PC-9 (cell line): ENCODE measurements at regions not wholly inside any gene's neighbourhood (a gene's known extent, or its start where the extent isn't known, plus 50 kb on each side); places are given as distances from the start of the nearest gene placed in this dataset.

Experiments used
- BruUV-seq: library from RNA; stranded (reverse); fragments of 400-500 nt; replicated peaks from 2 replicates; lab custom pipeline; 2021; lab: Mats Ljungman, UMichigan
- CTCF ChIA-PET: fragments of 300-600 bp; sonication (Branson Sonifier 250); formaldehyde crosslinking; loops from one replicate; lab custom pipeline; 2022; ENCODE audit warnings: antibody characterized with exemption; lab: Charles Lee
- POLR2A ChIA-PET: fragments of 300-600 bp; sonication (Branson Sonifier 250); formaldehyde crosslinking; loops from one replicate; lab custom pipeline; 2022; ENCODE audit warnings: antibody characterized with exemption; ENCODE audit not compliant: unreplicated experiment; lab: Charles Lee
- DNase-seq, 2 experiments: peaks; one replicate each; pipeline versions ENCODE4 v3.0.0 to v3.0.0-alpha.2; 2015 to 2022; ENCODE audit warnings: mixed read lengths in 1 of 2
- H2AFZ ChIP-seq: fragments of 200-600 bp; sonication (generic); 2 replicates; pipeline ENCODE4 v1.8.1; 2017; ENCODE audit warnings: antibody characterized with exemption
- H3F3A ChIP-seq: fragments of 200-600 bp; sonication (generic); 2 replicates; pipeline ENCODE4 v1.8.1; 2017; ENCODE audit warnings: antibody characterized with exemption, mild to moderate bottlenecking, low read depth; ENCODE audit not compliant: insufficient read depth
- H3K27ac ChIP-seq: fragments of 200-600 bp; sonication (generic); 2 replicates; pipeline ENCODE4 v1.6.1; 2016; ENCODE audit warnings: mixed run types
- H3K27me3 ChIP-seq: fragments of 200-600 bp; sonication (generic); 2 replicates; pipeline ENCODE4 v1.6.1; 2016; ENCODE audit warnings: low read depth, mixed run types; ENCODE audit not compliant: insufficient read depth
- H3K36me3 ChIP-seq: fragments of 200-600 bp; sonication (generic); 2 replicates; pipeline ENCODE4 v1.6.1; 2016; ENCODE audit warnings: low read depth, mixed run types
- H3K4me1 ChIP-seq: fragments of 200-600 bp; sonication (generic); replicated peaks from 2 replicates; pipeline ENCODE4 v1.6.1; 2016; ENCODE audit warnings: mixed run types; ENCODE audit not compliant: insufficient read depth
- H3K4me2 ChIP-seq: fragments of 200-600 bp; sonication (generic); 2 replicates; pipeline ENCODE4 v1.6.1; 2017; ENCODE audit warnings: mixed run types
- H3K4me3 ChIP-seq: fragments of 200-600 bp; sonication (generic); 2 replicates; pipeline ENCODE4 v1.6.1; 2016; ENCODE audit warnings: mixed run types
- H3K79me2 ChIP-seq: fragments of 200-600 bp; sonication (generic); 2 replicates; pipeline ENCODE4 v1.6.1; 2017; ENCODE audit warnings: low read depth, mixed run types
- H3K9me2 ChIP-seq: fragments of 200-600 bp; sonication (generic); 2 replicates; pipeline ENCODE4 v1.8.1; 2017; ENCODE audit warnings: mild to moderate bottlenecking; ENCODE audit not compliant: insufficient read depth
- H3K9me3 ChIP-seq: fragments of 200-600 bp; sonication (generic); 2 replicates; pipeline ENCODE4 v1.8.1; 2016; ENCODE audit warnings: low read depth; ENCODE audit not compliant: insufficient read depth
- H4K20me1 ChIP-seq: fragments of 200-600 bp; sonication (generic); 2 replicates; pipeline ENCODE4 v1.8.1; 2017; ENCODE audit not compliant: insufficient read depth
- EZH2 ChIP-seq: fragments of 200-600 bp; sonication (generic); IDR thresholded peaks from 2 replicates; pipeline ENCODE4 v1.8.0; 2017; ENCODE audit warnings: antibody characterized with exemption, low read depth
- intact Hi-C: fragments of 100-400 bp; cut with micrococcal nuclease; formaldehyde crosslinking; loops from one replicate; pipeline ENCODE4 v1.10.0; 2022; ENCODE audit not compliant: unreplicated experiment
- TF ChIP-seq, protein P1 (sequence below): fragments of 200-600 bp; sonication (generic); conservative IDR thresholded peaks from 2 replicates; pipeline ENCODE4 v1.6.1; 2017; ENCODE audit warnings: mixed run types, antibody characterized with exemption, mild to moderate bottlenecking, moderate library complexity

DNA sequence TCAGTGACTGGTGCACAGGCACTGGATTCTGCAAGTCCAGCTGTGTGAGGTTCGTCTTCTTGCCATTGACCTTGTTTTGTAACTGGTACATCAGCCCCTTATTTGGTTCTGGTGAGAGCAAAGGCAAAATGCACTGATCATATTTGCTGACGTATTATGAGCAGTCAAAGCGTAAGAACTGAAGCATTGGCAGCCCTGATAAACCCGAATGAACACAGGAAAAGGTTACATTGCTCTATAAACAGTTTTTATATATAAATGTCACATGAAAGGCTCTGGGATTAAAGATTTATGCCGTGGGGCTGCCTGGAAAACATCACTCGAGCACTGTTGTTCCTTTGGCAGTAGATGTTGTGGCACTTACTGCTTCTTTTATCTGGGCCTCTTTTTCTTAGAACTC is 167.9 kb downstream of the IRS1 start:
- ChIA-PET POLR2A (no interaction called here), CTCF (no interaction called here)
- H3K27ac ChIP-seq = no peak overlapping the region
- H4K20me1 ChIP-seq = no peaks in the 10 kb centered on the region
- H3K36me3 ChIP-seq = no peaks in the 10 kb centered on the region
- H3K4me1 ChIP-seq = no peaks in the 10 kb centered on the region
- H3K9me2 ChIP-seq = no peaks in the 10 kb centered on the region
- no peak overlapping the region for H2AFZ ChIP-seq
- no peak overlapping the region for H3K4me2 ChIP-seq
- DNase-seq = no peak
- H3K79me2 ChIP-seq = no peaks in the 10 kb centered on the region
- no peak overlapping the region for H3K4me3 ChIP-seq
- H3K9me3 ChIP-seq = no peaks in the 10 kb centered on the region; the same call in 1 of the 2 replicates
- H3F3A ChIP-seq = no peaks in the 10 kb centered on the region
- no TSS peak for BruUV-seq
- intact Hi-C loops = no loop called here
- no peaks in the 10 kb centered on the region for H3K27me3 ChIP-seq
- TF ChIP-seq EZH2 = no peak
- TF ChIP-seq, protein P1, sequence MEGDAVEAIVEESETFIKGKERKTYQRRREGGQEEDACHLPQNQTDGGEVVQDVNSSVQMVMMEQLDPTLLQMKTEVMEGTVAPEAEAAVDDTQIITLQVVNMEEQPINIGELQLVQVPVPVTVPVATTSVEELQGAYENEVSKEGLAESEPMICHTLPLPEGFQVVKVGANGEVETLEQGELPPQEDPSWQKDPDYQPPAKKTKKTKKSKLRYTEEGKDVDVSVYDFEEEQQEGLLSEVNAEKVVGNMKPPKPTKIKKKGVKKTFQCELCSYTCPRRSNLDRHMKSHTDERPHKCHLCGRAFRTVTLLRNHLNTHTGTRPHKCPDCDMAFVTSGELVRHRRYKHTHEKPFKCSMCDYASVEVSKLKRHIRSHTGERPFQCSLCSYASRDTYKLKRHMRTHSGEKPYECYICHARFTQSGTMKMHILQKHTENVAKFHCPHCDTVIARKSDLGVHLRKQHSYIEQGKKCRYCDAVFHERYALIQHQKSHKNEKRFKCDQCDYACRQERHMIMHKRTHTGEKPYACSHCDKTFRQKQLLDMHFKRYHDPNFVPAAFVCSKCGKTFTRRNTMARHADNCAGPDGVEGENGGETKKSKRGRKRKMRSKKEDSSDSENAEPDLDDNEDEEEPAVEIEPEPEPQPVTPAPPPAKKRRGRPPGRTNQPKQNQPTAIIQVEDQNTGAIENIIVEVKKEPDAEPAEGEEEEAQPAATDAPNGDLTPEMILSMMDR = no peak

DNA sequence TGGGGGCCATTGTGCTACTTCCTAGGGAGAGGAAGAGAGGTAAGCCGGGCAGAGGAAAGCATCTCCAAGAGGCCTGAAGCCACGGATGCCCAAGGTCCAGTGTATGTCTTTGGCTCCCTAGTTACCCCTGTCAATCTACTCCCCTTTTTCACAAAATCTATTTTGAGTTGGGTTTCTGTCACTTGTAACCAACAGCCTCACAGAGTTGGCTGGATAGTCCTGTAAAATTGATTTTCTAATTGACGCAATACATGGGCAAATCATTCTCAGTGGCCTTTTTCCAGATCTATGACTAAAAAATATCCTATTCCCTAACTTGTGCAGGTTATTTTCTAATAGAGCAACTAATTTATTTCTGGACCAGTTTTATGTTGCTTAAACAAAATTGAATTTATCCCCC is 168.4 kb downstream of the IRS1 start:
- no peak overlapping the region for H3K4me2 ChIP-seq
- CTCF ChIA-PET = no interaction called here
- H3F3A ChIP-seq = no peaks in the 10 kb centered on the region
- TF ChIP-seq, protein P1 = no peak
- no peak for TF ChIP-seq EZH2
- no peaks in the 10 kb centered on the region for H3K36me3 ChIP-seq
- H3K4me1 ChIP-seq = no peaks in the 10 kb centered on the region
- BruUV-seq = no TSS peak
- no peaks in the 10 kb centered on the region for H3K9me3 ChIP-seq
- no peak overlapping the region for H3K27ac ChIP-seq
- H4K20me1 ChIP-seq = no peaks in the 10 kb centered on the region
- POLR2A ChIA-PET = no interaction called here
- intact Hi-C loops = no loop called here
- H3K27me3 ChIP-seq = no peaks in the 10 kb centered on the region
- no peak overlapping the region for H3K4me3 ChIP-seq
- no peak overlapping the region for H2AFZ ChIP-seq
- H3K79me2 ChIP-seq = no peaks in the 10 kb centered on the region
- DNase-seq = no peak
- H3K9me2 ChIP-seq = no peaks in the 10 kb centered on the region

DNA sequence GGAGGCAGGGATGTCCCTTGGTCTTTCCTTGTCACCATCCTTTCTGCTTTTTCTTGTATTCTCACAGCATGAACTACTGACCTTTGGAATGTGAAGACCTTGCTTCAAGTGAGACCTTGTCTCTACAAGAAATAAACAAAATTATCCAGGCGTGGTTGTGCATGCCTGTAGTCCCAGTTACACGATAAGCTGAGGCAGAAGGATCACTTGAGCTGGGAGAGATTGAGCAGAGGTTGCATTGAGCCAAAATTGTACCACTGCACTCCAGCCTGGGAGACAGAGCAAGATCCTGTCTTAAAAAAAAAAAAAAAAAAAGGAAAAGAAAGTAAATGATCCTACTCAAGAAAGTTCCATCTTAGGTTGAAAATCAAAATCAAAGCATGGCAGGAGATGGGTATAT is 173.7 kb downstream of the IRS1 start:
- no peak for DNase-seq
- H2AFZ ChIP-seq = no peak overlapping the region
- H3K79me2 ChIP-seq = no peaks in the 10 kb centered on the region
- no peak overlapping the region for H3K27ac ChIP-seq
- no peaks in the 10 kb centered on the region for H4K20me1 ChIP-seq
- no TSS peak for BruUV-seq
- no peaks in the 10 kb centered on the region for H3K36me3 ChIP-seq
- no peaks in the 10 kb centered on the region for H3K9me2 ChIP-seq
- H3K27me3 ChIP-seq = no peaks in the 10 kb centered on the region
- ChIA-PET CTCF (no interaction called here), POLR2A (no interaction called here)
- H3K4me2 ChIP-seq = no peak overlapping the region
- no peak overlapping the region for H3K4me3 ChIP-seq
- intact Hi-C loops = no loop called here
- H3K9me3 ChIP-seq = no peaks in the 10 kb centered on the region
- no peaks in the 10 kb centered on the region for H3K4me1 ChIP-seq
- H3F3A ChIP-seq = no peaks in the 10 kb centered on the region
- TF ChIP-seq, protein P1 = no peak
- no peak for TF ChIP-seq EZH2
